ENCODE measurements at regions not wholly inside any gene's neighbourhood (a gene's known extent, or its start where the extent isn't known, plus 50 kb on each side); places are given as distances from the start of the nearest gene placed in this dataset.
"Not testable (repeated sequence)": the region's sequence is repeated elsewhere in the genome, so short reads cannot be mapped to it uniquely, and the experiment has no call there.

DNA sequence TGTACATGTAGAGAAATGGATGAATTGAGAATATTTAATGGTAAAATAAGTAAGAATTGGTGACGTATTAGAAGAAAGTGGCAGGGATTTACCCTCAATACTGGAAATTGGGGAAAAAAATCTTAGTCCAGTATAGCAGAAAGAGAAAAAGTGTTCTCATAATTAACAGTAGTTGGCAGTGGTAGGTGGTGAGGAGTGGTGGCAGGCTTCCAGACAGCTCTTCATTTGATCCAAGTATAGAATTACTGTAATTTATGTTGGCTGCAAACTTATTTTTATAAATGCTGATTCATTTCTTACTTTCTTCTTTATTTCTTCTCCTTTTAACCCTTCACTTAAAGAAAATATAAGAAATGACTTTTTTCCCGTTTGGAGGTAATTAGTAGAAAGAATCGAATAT is 1182.4 kb downstream of the KHDRBS2 start:
- H3K9ac ChIP-seq (ENCODE audit: low read depth, low read length); H3K4me3 ChIP-seq (ENCODE audit: low read length); H3K36me3 ChIP-seq (ENCODE audit: insufficient read depth, low read length); H3K9me3 ChIP-seq (ENCODE audit: insufficient read depth, low read depth, low read length); H3K4me1 ChIP-seq (ENCODE audit: insufficient read depth, low read length); H3K27me3 ChIP-seq (ENCODE audit: insufficient read depth, low read length); H3K27ac ChIP-seq (ENCODE audit: low read depth, low read length): not testable (repeated sequence)
- WGBS, result 98% methylated on average over 1 of the region's 3 CpGs

- no peaks in the 10 kb centered on the region for H3K4me1 ChIP-seq (ENCODE audit: insufficient read depth, low read length)
- H3K9me3 ChIP-seq (ENCODE audit: insufficient read depth, low read depth, low read length), result no peaks in the 10 kb centered on the region
- no peak overlapping the region for H3K4me3 ChIP-seq (ENCODE audit: low read length)
- no peak overlapping the region for H3K9ac ChIP-seq (ENCODE audit: low read depth, low read length)
- H3K27ac ChIP-seq (ENCODE audit: low read depth, low read length), result no peak overlapping the region
- no peaks in the 10 kb centered on the region for H3K36me3 ChIP-seq (ENCODE audit: insufficient read depth, low read length)
- no peaks in the 10 kb centered on the region for H3K27me3 ChIP-seq (ENCODE audit: insufficient read depth, low read length)
These were observed 1186.0 kb downstream of the KHDRBS2 start for GRCh38 chr6:61100072-61100471.

- not testable (repeated sequence) for H3K4me3 ChIP-seq (ENCODE audit: low read length); H3K9ac ChIP-seq (ENCODE audit: low read depth, low read length); H3K4me1 ChIP-seq (ENCODE audit: insufficient read depth, low read length); H3K36me3 ChIP-seq (ENCODE audit: insufficient read depth, low read length); H3K27ac ChIP-seq (ENCODE audit: low read depth, low read length); H3K9me3 ChIP-seq (ENCODE audit: insufficient read depth, low read depth, low read length); H3K27me3 ChIP-seq (ENCODE audit: insufficient read depth, low read length)
- WGBS, result 100% methylated on average over 1 of the region's 1 CpG
These were observed 1186.5 kb downstream of the KHDRBS2 start for GRCh38 chr6:61099561-61099960.

DNA sequence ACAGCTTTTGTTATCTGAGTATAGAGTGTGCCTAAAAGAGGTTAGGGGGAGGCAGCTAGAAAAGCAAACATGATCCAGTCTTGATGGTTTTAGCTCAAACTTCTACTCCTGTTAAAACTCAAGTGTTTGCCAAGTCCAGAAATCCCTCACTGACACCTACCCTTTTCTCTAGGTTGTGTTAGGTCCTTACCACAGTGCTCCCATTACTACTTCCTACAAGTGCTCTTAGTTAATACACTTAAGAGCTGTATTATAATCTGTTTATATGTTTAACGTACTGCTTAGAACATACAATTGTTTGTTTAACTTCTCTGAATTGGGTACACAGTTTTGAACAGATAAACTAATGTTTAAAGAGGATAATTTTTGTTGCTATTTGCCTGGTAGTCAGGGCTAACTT is 1198.0 kb downstream of the KHDRBS2 start:
- 90% methylated on average over 1 of the region's 1 CpG for WGBS
- not testable (repeated sequence) for H3K4me3 ChIP-seq (ENCODE audit: low read length); H3K9me3 ChIP-seq (ENCODE audit: insufficient read depth, low read depth, low read length); H3K27ac ChIP-seq (ENCODE audit: low read depth, low read length); H3K9ac ChIP-seq (ENCODE audit: low read depth, low read length); H3K4me1 ChIP-seq (ENCODE audit: insufficient read depth, low read length); H3K27me3 ChIP-seq (ENCODE audit: insufficient read depth, low read length); H3K36me3 ChIP-seq (ENCODE audit: insufficient read depth, low read length)

- Histone ChIP-seq H3K4me3 (ENCODE audit: low read length) (no peak overlapping the region), H3K27ac (ENCODE audit: low read depth, low read length) (no peak overlapping the region), H3K9me3 (ENCODE audit: insufficient read depth, low read depth, low read length) (peaks cover under 1% of the 10 kb centered on the region; the same call in 1 of the 2 replicates), H3K27me3 (ENCODE audit: insufficient read depth, low read length) (no peaks in the 10 kb centered on the region), H3K9ac (ENCODE audit: low read depth, low read length) (no peak overlapping the region), H3K36me3 (ENCODE audit: insufficient read depth, low read length) (no peaks in the 10 kb centered on the region), H3K4me1 (ENCODE audit: insufficient read depth, low read length) (no peaks in the 10 kb centered on the region)
- whole genome bisulfite sequencing, result 93% methylated on average over 3 of the region's 3 CpGs
These were observed 1242.0 kb downstream of the KHDRBS2 start for GRCh38 chr6:61044011-61044410.

Data from HUES64 (cell line).